ENCODE measurements at regions not wholly inside any gene's neighbourhood (a gene's known extent, or its start where the extent isn't known, plus 50 kb on each side); places are given as distances from the start of the nearest gene placed in this dataset.
"Not testable (repeated sequence)": the region's sequence is repeated elsewhere in the genome, so short reads cannot be mapped to it uniquely, and the experiment has no call there.

DNA sequence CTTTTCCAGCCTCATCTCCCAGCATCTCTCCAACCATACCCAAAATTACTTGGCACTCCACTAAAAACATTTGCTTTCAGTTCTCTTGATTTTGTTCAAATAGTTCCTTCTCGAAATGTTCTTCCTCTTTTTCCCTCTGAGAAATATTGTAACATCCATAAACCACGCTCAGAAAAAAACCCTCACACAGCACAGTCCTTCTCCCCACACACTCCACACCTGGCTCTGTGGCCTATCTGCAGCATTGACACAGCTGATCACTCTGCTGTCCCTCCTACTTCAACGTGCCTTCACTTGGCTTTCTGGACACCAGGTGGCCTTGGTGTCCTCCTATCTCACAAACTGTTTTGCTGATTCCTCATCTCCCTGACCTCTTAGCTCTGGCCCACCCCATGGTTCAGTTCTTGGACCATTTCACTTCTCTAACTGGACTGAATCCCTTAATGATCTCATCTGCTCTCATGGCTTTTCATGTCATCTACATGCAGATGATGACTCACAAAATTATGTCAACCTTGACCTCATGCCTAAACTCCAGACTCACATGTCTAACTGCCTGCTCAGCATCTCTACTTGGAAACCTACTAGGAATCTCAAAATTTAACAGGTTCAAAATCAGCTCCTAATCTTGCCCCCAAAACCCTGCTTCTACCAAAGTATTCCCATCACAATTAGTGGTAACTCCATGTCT, 93.3 kb downstream of the TRIM42 start:
- no peak for ATAC-seq
- ChIA-PET CTCF (no interaction called here), POLR2A (interaction anchor here (0.6 kb wide), 1 partner anchor 14 kb away, joined by 4 read pairs; no protein-coding TSS in a partner anchor)
- intact Hi-C loops (cut with micrococcal nuclease): no loop called here
- Mint-ChIP-seq H3K4me1 (ENCODE audit: low read depth) (peaks cover 4% of the 10 kb centered on the region), H3K36me3 (ENCODE audit: low read depth) (no peaks in the 10 kb centered on the region), H3K9me3 (peaks cover 7% of the 10 kb centered on the region), H3K4me3 (no peak overlapping the region), H3K27ac (no peak overlapping the region), H3K27me3 (no peaks in the 10 kb centered on the region)
- no peak for DNase-seq
- TF ChIP-seq, protein P1, sequence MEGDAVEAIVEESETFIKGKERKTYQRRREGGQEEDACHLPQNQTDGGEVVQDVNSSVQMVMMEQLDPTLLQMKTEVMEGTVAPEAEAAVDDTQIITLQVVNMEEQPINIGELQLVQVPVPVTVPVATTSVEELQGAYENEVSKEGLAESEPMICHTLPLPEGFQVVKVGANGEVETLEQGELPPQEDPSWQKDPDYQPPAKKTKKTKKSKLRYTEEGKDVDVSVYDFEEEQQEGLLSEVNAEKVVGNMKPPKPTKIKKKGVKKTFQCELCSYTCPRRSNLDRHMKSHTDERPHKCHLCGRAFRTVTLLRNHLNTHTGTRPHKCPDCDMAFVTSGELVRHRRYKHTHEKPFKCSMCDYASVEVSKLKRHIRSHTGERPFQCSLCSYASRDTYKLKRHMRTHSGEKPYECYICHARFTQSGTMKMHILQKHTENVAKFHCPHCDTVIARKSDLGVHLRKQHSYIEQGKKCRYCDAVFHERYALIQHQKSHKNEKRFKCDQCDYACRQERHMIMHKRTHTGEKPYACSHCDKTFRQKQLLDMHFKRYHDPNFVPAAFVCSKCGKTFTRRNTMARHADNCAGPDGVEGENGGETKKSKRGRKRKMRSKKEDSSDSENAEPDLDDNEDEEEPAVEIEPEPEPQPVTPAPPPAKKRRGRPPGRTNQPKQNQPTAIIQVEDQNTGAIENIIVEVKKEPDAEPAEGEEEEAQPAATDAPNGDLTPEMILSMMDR (IDR thresholded peaks at IDR 0.05): no peak

DNA sequence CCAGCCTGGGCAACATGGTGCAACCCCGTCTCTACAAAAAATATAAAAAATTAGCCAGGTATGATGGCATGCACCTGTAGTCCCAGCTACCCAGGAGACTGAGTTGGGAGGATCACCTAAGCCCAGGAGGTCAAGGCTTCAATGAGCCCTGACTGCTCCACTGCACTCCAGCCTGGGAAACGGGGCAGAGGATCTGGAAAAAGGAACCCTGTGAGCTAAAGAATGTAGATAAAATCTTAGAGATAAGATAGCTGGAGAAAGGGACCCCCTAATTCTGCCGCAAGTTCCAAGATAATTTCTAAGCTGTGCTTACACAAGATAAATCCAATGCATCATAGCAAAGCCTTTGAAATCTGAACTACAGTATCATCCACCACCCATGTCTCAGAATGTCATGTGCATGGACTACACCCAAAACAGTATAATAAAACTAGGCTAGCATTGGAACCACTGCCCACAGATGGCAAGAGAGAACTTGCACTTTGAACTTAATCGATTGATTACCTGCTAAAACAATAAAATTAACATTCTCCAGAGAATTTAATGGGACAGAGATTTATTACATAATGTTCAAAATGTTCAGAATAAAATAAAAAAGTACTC, 99.9 kb downstream of the TRIM42 start:
- TF ChIP-seq, protein P1 (IDR thresholded peaks at IDR 0.05): no peak
- ATAC-seq: no peak
- no peak overlapping the region for H3K27ac Mint-ChIP-seq
- CTCF ChIA-PET: interaction anchor here (1.3 kb wide), 1 partner anchor 11 kb away, joined by 3 read pairs; no protein-coding TSS in a partner anchor
- POLR2A ChIA-PET: no interaction called here
- DNase-seq: no peak
- H3K36me3 Mint-ChIP-seq (ENCODE audit: low read depth): peaks cover 4% of the 10 kb centered on the region
- H3K9me3 Mint-ChIP-seq: peaks cover 11% of the 10 kb centered on the region
- H3K27me3 Mint-ChIP-seq: no peaks in the 10 kb centered on the region
- H3K4me1 Mint-ChIP-seq (ENCODE audit: low read depth): peaks cover 4% of the 10 kb centered on the region
- intact Hi-C loops (cut with micrococcal nuclease): no loop called here
- no peak overlapping the region for H3K4me3 Mint-ChIP-seq

DNA sequence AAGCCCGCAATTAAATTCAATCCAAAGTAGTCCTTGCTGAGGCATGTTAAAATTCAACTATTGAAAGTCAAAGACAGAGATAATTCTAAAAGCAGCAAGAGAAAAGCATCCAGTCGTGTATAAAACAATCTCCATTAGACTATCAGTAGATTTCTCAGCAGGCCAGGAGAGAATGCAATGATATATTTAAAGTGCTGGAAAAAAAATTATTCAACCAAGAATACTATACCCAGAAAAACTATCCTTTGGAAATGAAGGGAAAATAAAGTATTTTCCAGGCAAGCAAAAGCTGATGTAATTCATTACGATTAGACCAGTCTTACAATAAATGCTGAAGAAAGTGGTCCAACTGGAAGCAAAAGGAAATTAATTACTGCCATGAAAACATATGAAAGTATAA, 113.5 kb downstream of the TRIM42 start:
- DNase-seq (no peak), ATAC-seq (no peak)
- CTCF ChIA-PET: no interaction called here
- H3K27ac Mint-ChIP-seq: no peak overlapping the region
- no peaks in the 10 kb centered on the region for H3K4me1 Mint-ChIP-seq (ENCODE audit: low read depth)
- intact Hi-C loops (cut with micrococcal nuclease): no loop called here
- H3K4me3 Mint-ChIP-seq: no peak overlapping the region
- TF ChIP-seq, protein P1 (IDR thresholded peaks at IDR 0.05): no peak
- H3K36me3 Mint-ChIP-seq (ENCODE audit: low read depth): no peaks in the 10 kb centered on the region
- peaks cover 8% of the 10 kb centered on the region for H3K9me3 Mint-ChIP-seq
- POLR2A ChIA-PET: no interaction called here
- H3K27me3 Mint-ChIP-seq: no peaks in the 10 kb centered on the region

DNA sequence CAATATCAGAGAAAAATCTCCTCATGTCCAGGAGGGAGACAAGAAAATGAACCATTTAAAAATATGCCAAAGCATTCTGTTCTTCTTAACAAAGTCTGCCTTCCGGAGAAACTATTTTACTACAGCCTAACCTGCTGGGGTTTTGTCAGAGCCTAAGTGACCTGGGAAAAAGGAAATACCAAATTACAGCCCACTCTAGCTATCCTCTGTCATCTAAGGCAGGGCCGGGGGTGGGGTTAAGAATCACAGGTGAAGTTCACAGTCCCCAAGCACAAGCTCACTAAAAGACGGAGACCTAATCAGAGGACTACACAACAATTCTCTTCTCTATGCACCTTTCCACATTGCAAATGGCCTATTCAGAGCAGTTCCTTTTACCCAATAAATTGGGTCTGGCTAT, 116.6 kb downstream of the TRIM42 start:
- no peak for DNase-seq
- Mint-ChIP-seq H3K27ac (no peak overlapping the region), H3K9me3 (peaks cover 11% of the 10 kb centered on the region), H3K36me3 (ENCODE audit: low read depth) (no peaks in the 10 kb centered on the region), H3K4me1 (ENCODE audit: low read depth) (no peaks in the 10 kb centered on the region), H3K27me3 (no peaks in the 10 kb centered on the region), H3K4me3 (no peak overlapping the region)
- ATAC-seq: no peak
- intact Hi-C loops (cut with micrococcal nuclease): no loop called here
- ChIA-PET POLR2A (no interaction called here), CTCF (no interaction called here)
- TF ChIP-seq, protein P1 (IDR thresholded peaks at IDR 0.05): no peak

DNA sequence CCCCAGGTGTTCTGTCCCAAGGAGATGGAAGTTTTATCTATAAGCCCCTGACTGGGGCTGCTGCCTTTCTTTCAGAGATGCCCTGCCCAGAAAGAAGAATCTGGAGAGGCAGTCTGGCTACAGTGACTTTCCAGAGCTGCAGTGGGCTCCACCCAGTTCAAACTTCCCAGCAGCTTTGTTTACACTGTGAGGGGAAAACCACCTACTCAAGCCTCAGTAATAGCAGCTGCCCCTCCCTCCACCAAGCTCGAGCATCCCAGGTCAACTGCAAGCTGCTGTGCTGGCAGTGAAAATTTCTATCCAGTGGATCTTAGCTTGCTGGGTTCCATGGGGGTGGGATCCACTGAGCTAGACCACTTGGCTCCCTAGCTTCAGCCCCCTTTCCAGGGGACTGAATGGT, 125.0 kb downstream of the TRIM42 start:
- intact Hi-C loops (cut with micrococcal nuclease); H3K27ac Mint-ChIP-seq; POLR2A ChIA-PET; H3K36me3 Mint-ChIP-seq (ENCODE audit: low read depth); ATAC-seq; CTCF ChIA-PET; DNase-seq; H3K27me3 Mint-ChIP-seq; H3K4me1 Mint-ChIP-seq (ENCODE audit: low read depth); H3K4me3 Mint-ChIP-seq: not testable (repeated sequence)
- peaks cover 21% of the 10 kb centered on the region for H3K9me3 Mint-ChIP-seq
